ENCODE measurements at regions not wholly inside any gene's neighbourhood (a gene's known extent, or its start where the extent isn't known, plus 50 kb on each side); places are given as distances from the start of the nearest gene placed in this dataset.

GRCh38 chr2:14180333-14180732 is 452.2 kb upstream of the LRATD1 start:
- TF ChIP-seq CTCF (conservative IDR thresholded peaks at IDR 0.05 in 1 of 2, IDR thresholded peaks at IDR 0.05 in 1 of 2; ENCODE audit: low read depth in 1 of 2, low read length in 2 of 2) (no peak), EZH2 (IDR thresholded peaks at IDR 0.05; ENCODE audit: low read length, missing control alignments) (no peak)
